Body of pancreas (tissue), 4 donors: ENCODE measurements at regions not wholly inside any gene's neighbourhood (a gene's known extent, or its start where the extent isn't known, plus 50 kb on each side); places are given as distances from the start of the nearest gene placed in this dataset.

Experiments used
- CTCF ChIP-seq, 7 experiments: fragments of 450-650 bp in 4 of 7; fragments of 200-600 bp in 3 of 7; sonication (generic) in 3 of 7; IDR thresholded peaks; one replicate each; pipeline ENCODE4 v1.5.1; 2016 to 2019; ENCODE audit warnings: antibody characterized with exemption in 7 of 7
- POLR2A ChIP-seq, 3 donors: fragments of 450-650 bp; IDR thresholded peaks; one replicate each; pipeline ENCODE4 v1.6.1; 2016; ENCODE audit warnings: antibody characterized with exemption in 3 of 3, mild to moderate bottlenecking in 2 of 3

GRCh38 chr13:29921542-29921941, 71.1 kb upstream of the UBL3 start:
- no peak for TF ChIP-seq POLR2A (IDR thresholded peaks at IDR 0.05)
- TF ChIP-seq CTCF (IDR thresholded peaks at IDR 0.05): no peak
